NCI-H2029 (cell line): ENCODE measurements at regions not wholly inside any gene's neighbourhood (a gene's known extent, or its start where the extent isn't known, plus 50 kb on each side); places are given as distances from the start of the nearest gene placed in this dataset.

Source experiments
- DNase-seq: peaks from one replicate; lab custom pipeline; 2025; lab: John Stamatoyannopoulos, UW

GRCh38 chr10:57874810-57875209, 392.9 kb downstream of the IPMK start:
- DNase-seq, result no peak

- no peak for DNase-seq
Observed at GRCh38 chr10:57867241-57867640, 400.5 kb downstream of the IPMK start.

GRCh38 chr10:57864765-57865680, 402.7 kb downstream of the IPMK start:
- no peak for DNase-seq

- no peak for DNase-seq
Observed at GRCh38 chr10:57849691-57850357, 417.9 kb downstream of the IPMK start.

- DNase-seq, result no peak
Observed at GRCh38 chr10:57846307-57847065, 421.2 kb downstream of the IPMK start.

- no peak for DNase-seq
Observed at GRCh38 chr10:57844387-57844998, 423.2 kb downstream of the IPMK start.

- DNase-seq, result peak; percentile 3
Observed at GRCh38 chr10:57830877-57831560, 436.7 kb downstream of the IPMK start.

- no peak for DNase-seq
Observed at GRCh38 chr10:57825015-57825414, 442.7 kb downstream of the IPMK start.

- no peak for DNase-seq
Observed at GRCh38 chr10:57823398-57823797, 444.3 kb downstream of the IPMK start.

GRCh38 chr10:57822965-57823364, 444.7 kb downstream of the IPMK start:
- DNase-seq, result no peak

GRCh38 chr10:57818522-57818921, 449.2 kb downstream of the IPMK start:
- peak; percentile 10 for DNase-seq

- no peak for DNase-seq
Observed at GRCh38 chr10:57817741-57818140, 450.0 kb downstream of the IPMK start.

GRCh38 chr10:57815949-57816348, 451.7 kb downstream of the IPMK start:
- DNase-seq, result no peak

- DNase-seq, result no peak
Observed at GRCh38 chr10:57809961-57810360, 457.7 kb downstream of the IPMK start.

GRCh38 chr10:57807906-57808305, 459.8 kb downstream of the IPMK start:
- no peak for DNase-seq

GRCh38 chr10:57806675-57807074, 461.0 kb downstream of the IPMK start:
- no peak for DNase-seq

GRCh38 chr10:57799625-57800024, 468.1 kb downstream of the IPMK start:
- no peak for DNase-seq

GRCh38 chr10:57798830-57799229, 468.9 kb downstream of the IPMK start:
- DNase-seq, result no peak

- no peak for DNase-seq
Observed at GRCh38 chr10:57791546-57791945, 476.1 kb downstream of the IPMK start.

GRCh38 chr10:57790703-57791102, 477.0 kb downstream of the IPMK start:
- DNase-seq, result no peak

- no peak for DNase-seq
Observed at GRCh38 chr10:57788117-57788516, 479.6 kb downstream of the IPMK start.
